Hepatocyte (in vitro differentiated cells): ENCODE measurements at regions not wholly inside any gene's neighbourhood (a gene's known extent, or its start where the extent isn't known, plus 50 kb on each side); places are given as distances from the start of the nearest gene placed in this dataset.
"Not testable (repeated sequence)": the region's sequence is repeated elsewhere in the genome, so short reads cannot be mapped to it uniquely, and the experiment has no call there.

Experiments
- DNase-seq: peaks from one replicate; pipeline ENCODE4 v3.0.0-alpha.2; 2016; ENCODE audit warnings: low spot score
- H2AFZ ChIP-seq: fragments of 200-600 bp; sonication (generic); 2 replicates; pipeline ENCODE4 v1.6.0; 2016; ENCODE audit warnings: antibody characterized with exemption, mild to moderate bottlenecking
- H3K27ac ChIP-seq: fragments of 200-600 bp; sonication (generic); 2 replicates; pipeline ENCODE4 v1.5.1; 2016; ENCODE audit warnings: mild to moderate bottlenecking
- H3K27me3 ChIP-seq: fragments of 200-600 bp; sonication (generic); 2 replicates; pipeline ENCODE4 v1.6.1; 2016
- H3K36me3 ChIP-seq: fragments of 200-600 bp; sonication (generic); replicated peaks from 2 replicates; pipeline ENCODE4 v1.5.1; 2016; ENCODE audit warnings: low read depth; ENCODE audit not compliant: insufficient read depth
- H3K4me1 ChIP-seq: fragments of 200-600 bp; sonication (generic); 2 replicates; pipeline ENCODE4 v1.5.1; 2016; ENCODE audit warnings: mild to moderate bottlenecking, moderate library complexity; ENCODE audit not compliant: insufficient read depth
- H3K4me2 ChIP-seq: fragments of 200-600 bp; sonication (generic); 2 replicates; pipeline ENCODE4 v1.6.0; 2016
- H3K4me3 ChIP-seq: fragments of 200-600 bp; sonication (generic); 2 replicates; pipeline ENCODE4 v1.5.1; 2016; ENCODE audit warnings: mild to moderate bottlenecking
- H3K79me2 ChIP-seq: fragments of 200-600 bp; sonication (generic); 2 replicates; pipeline ENCODE4 v1.6.0; 2017; ENCODE audit warnings: mild to moderate bottlenecking
- H3K9me2 ChIP-seq: fragments of 200-600 bp; sonication (generic); replicated peaks from 2 replicates; pipeline ENCODE4 v1.6.0; 2017; ENCODE audit warnings: mild to moderate bottlenecking; ENCODE audit not compliant: insufficient read depth
- H3K9me3 ChIP-seq: fragments of 200-600 bp; sonication (generic); 2 replicates; pipeline ENCODE4 v1.5.1; 2016; ENCODE audit warnings: low read depth, mild to moderate bottlenecking
- H4K20me1 ChIP-seq: fragments of 200-600 bp; sonication (generic); 2 replicates; pipeline ENCODE4 v1.6.0; 2016; ENCODE audit warnings: mild to moderate bottlenecking; ENCODE audit not compliant: insufficient read depth, poor library complexity, severe bottlenecking
- CTCF ChIP-seq: fragments of 200-600 bp; sonication (generic); IDR thresholded peaks from 2 replicates; pipeline ENCODE4 v1.5.1; 2016; ENCODE audit warnings: antibody characterized with exemption, mild to moderate bottlenecking; ENCODE audit not compliant: poor library complexity
- EZH2 ChIP-seq: fragments of 200-600 bp; sonication (generic); IDR thresholded peaks from 2 replicates; pipeline ENCODE4 v1.6.1; 2016; ENCODE audit warnings: antibody characterized with exemption, mild to moderate bottlenecking, borderline replicate concordance
- EZH2phosphoT487 ChIP-seq: fragments of 200-600 bp; sonication (generic); IDR thresholded peaks from one replicate; pipeline ENCODE4 v1.6.1; 2018; ENCODE audit warnings: antibody characterized with exemption, mild to moderate bottlenecking, low read depth, moderate library complexity; ENCODE audit not compliant: unreplicated experiment, severe bottlenecking
- WGBS: methylation state at CpG from one replicate; pipeline ENCODE4 v1.1.6; 2016; ENCODE audit warnings: low lambda C conversion rate; ENCODE audit errors: missing lambda C conversion rate; 5-methylcytosine and 5-hydroxymethylcytosine counted together

GRCh38 chrX:131445955-131446354 is 97.9 kb upstream of the OR13H1 start:
- no peaks in the 10 kb centered on the region for H3K27me3 ChIP-seq
- 68% methylated on average over 2 of the region's 2 CpGs for WGBS
- no peak overlapping the region for H3K4me2 ChIP-seq
- no peak overlapping the region for H2AFZ ChIP-seq
- no peaks in the 10 kb centered on the region for H3K36me3 ChIP-seq
- no peak for DNase-seq
- no peaks in the 10 kb centered on the region for H3K9me2 ChIP-seq
- no peaks in the 10 kb centered on the region for H3K9me3 ChIP-seq
- no peaks in the 10 kb centered on the region for H4K20me1 ChIP-seq
- no peaks in the 10 kb centered on the region for H3K4me1 ChIP-seq
- H3K4me3 ChIP-seq: no peak overlapping the region
- no peak overlapping the region for H3K27ac ChIP-seq
- no peak for TF ChIP-seq EZH2
- TF ChIP-seq CTCF: no peak
- TF ChIP-seq EZH2phosphoT487: no peak
- H3K79me2 ChIP-seq: no peaks in the 10 kb centered on the region

- not testable (repeated sequence) for H3K36me3 ChIP-seq, H2AFZ ChIP-seq, H3K27me3 ChIP-seq, H3K79me2 ChIP-seq, H3K4me1 ChIP-seq, H3K9me2 ChIP-seq, DNase-seq, H3K4me3 ChIP-seq, H3K27ac ChIP-seq, H4K20me1 ChIP-seq, H3K4me2 ChIP-seq, H3K9me3 ChIP-seq
- WGBS: 79% methylated on average over 10 of the region's 10 CpGs
Measured at GRCh38 chrX:131461855-131462254, 82.0 kb upstream of the OR13H1 start.

GRCh38 chrX:131473809-131474208 is 70.1 kb upstream of the OR13H1 start:
- not testable (repeated sequence) for H3K9me3 ChIP-seq, DNase-seq, H3K27ac ChIP-seq, H3K27me3 ChIP-seq, H3K9me2 ChIP-seq, H3K36me3 ChIP-seq, H3K4me3 ChIP-seq, H4K20me1 ChIP-seq, H3K4me1 ChIP-seq, H2AFZ ChIP-seq, H3K4me2 ChIP-seq, H3K79me2 ChIP-seq
- WGBS: 71% methylated on average over 1 of the region's 1 CpG

GRCh38 chrX:131477498-131477897 is 66.4 kb upstream of the OR13H1 start:
- WGBS: 77% methylated on average over 1 of the region's 1 CpG
- H3K4me1 ChIP-seq: no peaks in the 10 kb centered on the region
- H3K27me3 ChIP-seq: no peaks in the 10 kb centered on the region
- H3K9me3 ChIP-seq: no peaks in the 10 kb centered on the region
- H4K20me1 ChIP-seq: no peaks in the 10 kb centered on the region
- no peaks in the 10 kb centered on the region for H3K79me2 ChIP-seq
- DNase-seq: no peak
- no peak overlapping the region for H3K4me2 ChIP-seq
- no peak overlapping the region for H3K27ac ChIP-seq
- no peaks in the 10 kb centered on the region for H3K36me3 ChIP-seq
- TF ChIP-seq EZH2: no peak
- TF ChIP-seq CTCF: no peak
- no peak for TF ChIP-seq EZH2phosphoT487
- H3K4me3 ChIP-seq: no peak overlapping the region
- H3K9me2 ChIP-seq: no peaks in the 10 kb centered on the region
- no peak overlapping the region for H2AFZ ChIP-seq
